DMS53 treated with DMSO at 0.1 percent for 48 hours (cell line): ENCODE measurements at regions not wholly inside any gene's neighbourhood (a gene's known extent, or its start where the extent isn't known, plus 50 kb on each side); places are given as distances from the start of the nearest gene placed in this dataset.
"Not testable (repeated sequence)": the region's sequence is repeated elsewhere in the genome, so short reads cannot be mapped to it uniquely, and the experiment has no call there.

Experiments
- DNase-seq: peaks from one replicate; lab custom pipeline; 2025; ENCODE audit not compliant: unreplicated experiment; lab: John Stamatoyannopoulos, UW

DNA sequence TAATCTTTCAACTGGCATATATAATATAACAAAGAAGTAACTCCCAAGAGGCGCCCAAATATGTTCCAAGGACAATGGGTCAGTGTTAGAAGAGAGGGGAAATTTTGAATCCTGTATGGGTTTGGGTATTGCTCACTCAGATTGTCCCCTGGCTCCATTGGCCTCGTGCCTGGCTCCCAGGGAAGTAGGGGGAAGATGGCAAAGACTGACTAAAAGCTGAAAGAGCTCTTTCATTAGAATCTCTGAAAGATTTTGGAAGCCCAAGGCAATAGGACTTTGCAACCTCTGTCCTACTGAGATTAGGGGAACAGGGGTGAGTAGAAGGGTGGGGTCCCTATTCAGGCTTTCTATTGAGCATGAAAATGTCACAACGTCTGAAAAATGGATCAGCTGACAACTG is 1272.8 kb upstream of the ZEB2 start:
- DNase-seq, result no peak

DNA sequence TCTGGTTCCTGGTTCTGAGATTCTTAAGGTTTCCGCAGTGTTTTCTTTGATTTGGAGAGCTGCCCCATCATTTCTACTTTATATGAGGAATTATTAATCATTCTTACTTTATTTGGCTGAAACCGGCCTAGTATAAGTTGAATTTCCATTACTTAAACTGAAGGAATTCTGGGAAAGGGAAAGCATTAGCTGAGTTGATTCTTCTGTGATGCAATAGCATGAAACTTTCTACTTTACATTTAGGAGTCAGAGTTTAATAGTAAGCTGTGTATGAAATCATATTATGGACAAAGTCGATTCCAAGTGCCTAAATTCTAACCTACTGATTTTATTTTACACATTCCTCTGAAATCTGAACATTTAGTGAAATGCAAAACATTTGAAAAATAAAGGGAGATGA is 1269.7 kb upstream of the ZEB2 start:
- DNase-seq, result no peak

- DNase-seq, result not testable (repeated sequence)
Observed at GRCh38 chr2:145787597-145788361, 1267.9 kb upstream of the ZEB2 start.

GRCh38 chr2:145782607-145783006 is 1262.7 kb upstream of the ZEB2 start:
- DNase-seq, result not testable (repeated sequence)

- no peak for DNase-seq
Observed at GRCh38 chr2:145777914-145778313, 1258.0 kb upstream of the ZEB2 start.

DNA sequence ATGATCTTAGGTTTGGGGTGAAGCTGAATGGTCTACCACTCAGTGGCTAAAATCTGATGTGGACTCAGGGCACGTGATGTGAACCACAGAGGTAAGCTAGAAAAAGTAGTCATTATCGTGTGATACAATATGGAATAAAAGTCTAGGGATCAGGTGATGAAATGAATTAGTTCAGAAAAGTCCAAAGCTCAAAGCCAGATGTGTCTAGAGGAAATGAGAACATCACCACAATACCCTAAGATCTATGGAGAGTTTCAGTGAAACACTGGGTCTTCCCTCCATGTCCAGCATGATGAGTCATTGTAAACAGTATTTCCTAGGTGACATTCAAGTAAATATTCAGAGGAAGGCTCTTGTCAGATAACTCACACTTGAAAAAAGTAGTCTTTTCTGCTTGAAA is 1257.4 kb upstream of the ZEB2 start:
- DNase-seq, result peak; percentile 48

- DNase-seq, result no peak
Observed at GRCh38 chr2:145775591-145775990, 1255.7 kb upstream of the ZEB2 start.

GRCh38 chr2:145771525-145771924 is 1251.6 kb upstream of the ZEB2 start:
- no peak for DNase-seq

DNA sequence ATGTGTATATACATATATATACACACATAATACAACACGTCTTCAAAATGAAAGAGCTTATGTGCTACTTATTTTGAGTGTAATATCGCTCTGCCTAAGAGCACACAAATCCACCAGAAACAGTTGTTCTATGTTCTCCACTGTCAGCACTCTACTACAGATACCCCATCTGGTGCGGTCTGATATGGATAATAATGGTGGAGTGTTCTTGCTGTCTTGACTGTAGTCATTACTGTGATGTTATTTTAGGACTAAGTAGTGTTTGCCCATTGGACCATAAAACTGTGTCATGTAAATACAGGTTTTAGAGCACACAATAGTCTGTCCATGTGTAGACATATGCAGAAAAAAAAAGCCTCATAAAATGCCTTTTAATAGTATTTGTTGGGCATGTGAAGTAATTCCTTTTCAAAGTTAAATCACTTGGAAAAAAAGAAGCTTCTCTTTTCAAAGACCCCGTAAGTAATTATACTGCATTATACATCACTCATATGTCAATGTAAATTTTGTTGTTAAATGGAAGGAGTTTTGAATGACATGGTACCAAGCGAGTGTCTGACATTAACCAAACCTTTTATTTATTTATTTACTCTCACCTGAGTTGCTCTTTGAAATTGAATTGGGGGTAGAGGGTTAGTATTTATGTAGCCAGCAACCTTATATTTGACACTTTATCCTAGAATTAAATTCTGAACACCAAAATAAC is 1249.2 kb upstream of the ZEB2 start:
- no peak for DNase-seq

DNA sequence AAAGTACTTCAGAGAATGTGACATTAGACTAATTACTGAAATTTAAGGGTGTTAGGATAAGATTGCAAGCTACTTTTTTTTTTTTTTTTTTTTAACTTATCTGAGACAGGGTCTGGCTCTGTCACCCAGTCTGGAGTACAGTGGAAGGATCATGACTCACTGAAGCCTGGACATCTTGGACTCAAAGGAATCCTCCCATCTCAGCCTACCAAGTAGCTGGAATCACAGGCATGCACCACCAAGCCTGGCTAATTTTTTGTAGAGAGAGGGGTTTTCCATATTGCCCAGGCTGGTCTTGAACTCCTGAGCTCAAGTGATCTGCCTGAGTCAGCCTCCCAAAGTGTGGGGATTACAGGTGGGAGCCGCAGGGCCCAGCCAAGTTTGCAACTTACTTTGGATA is 1246.0 kb upstream of the ZEB2 start:
- DNase-seq, result no peak

- no peak for DNase-seq
Observed at GRCh38 chr2:145764631-145765030, 1244.7 kb upstream of the ZEB2 start.

GRCh38 chr2:145760781-145761649 is 1241.1 kb upstream of the ZEB2 start:
- no peak for DNase-seq

- DNase-seq, result no peak
Observed at GRCh38 chr2:145759228-145759915, 1239.5 kb upstream of the ZEB2 start.

- no peak for DNase-seq
Observed at GRCh38 chr2:145757503-145758246, 1237.8 kb upstream of the ZEB2 start.

GRCh38 chr2:145755019-145755837 is 1235.3 kb upstream of the ZEB2 start:
- DNase-seq, result no peak

DNA sequence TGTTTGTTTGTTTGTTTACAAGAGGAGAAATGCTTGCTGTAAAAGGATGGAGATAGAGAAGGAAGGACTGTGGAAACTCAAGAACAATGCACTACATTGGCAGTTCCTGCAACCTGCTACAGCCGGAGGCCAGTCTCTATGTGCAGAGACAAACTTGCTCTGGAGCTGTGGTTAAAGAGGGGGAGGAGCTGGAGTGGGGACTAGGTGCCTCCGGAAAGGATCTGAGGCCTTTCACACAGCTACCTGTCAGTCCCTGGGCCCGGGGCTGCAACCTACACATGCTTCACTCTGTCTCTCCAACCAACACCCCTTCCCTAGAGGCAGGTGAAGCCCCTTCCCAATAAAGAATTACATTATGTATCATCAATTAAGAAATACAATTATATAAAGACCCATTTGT is 1234.0 kb upstream of the ZEB2 start:
- DNase-seq, result no peak

DNA sequence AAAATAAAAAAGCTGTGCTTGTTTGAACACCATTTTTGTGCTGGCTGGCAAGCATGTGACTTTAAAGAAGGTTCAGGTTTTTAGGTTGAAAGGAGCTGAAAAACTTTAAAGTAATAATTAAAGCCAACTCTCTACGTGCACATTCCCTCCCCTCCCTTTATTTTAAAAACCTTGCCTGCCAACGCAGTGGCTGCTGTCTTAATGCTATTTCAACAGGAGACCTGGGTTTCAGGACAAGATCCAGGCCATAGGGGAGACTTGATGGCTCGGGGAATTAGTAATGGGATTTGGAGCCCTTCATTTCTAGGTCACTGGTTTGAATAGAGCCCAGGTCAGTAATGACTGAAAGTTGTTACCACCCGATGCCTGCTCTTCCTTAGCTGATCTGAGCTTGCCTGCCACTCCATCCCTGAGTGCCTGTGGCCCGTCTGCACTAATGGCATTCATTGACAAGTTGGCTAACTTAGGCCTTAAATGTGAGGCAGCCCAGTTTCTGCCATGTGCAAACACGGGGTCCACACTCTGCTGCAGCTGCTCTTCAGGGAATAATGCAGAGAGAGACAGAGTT is 1233.2 kb upstream of the ZEB2 start:
- no peak for DNase-seq

DNA sequence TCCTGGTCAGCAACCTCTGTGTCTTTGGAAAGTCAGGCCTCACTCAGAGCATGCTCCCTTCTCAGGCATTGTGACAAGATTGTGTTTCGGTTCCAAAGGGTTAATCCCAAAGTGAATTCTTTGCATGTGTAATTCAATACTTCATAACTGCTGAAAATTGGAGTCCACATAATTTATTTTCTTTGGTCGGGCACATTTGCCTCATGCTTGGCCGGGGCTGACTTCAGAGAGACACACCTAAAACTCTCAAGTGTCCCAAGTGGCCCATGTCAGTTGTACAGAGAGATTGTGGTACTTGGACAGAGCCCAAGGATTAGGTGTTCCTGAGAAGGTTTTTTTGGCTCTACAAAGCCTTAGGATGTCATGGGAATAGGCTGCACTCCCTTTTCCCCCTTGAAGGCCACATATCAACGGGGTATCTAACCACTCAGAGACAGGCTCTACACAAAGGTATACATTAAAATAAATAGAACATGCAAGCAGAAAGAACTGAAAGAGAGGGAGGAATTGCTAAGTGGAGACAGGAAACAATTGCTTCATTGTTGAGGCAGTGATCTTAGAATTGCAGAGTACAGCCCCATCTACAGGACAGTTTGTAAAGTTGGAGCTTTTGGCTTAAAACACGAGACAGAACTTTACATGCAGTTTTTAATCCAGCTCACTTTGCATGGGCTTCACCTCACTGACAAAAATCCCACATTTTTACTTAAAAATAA is 1232.3 kb upstream of the ZEB2 start:
- no peak for DNase-seq

- DNase-seq, result no peak
Observed at GRCh38 chr2:145751629-145752028, 1231.7 kb upstream of the ZEB2 start.
